HG02571 (cell line): ENCODE measurements at regions not wholly inside any gene's neighbourhood (a gene's known extent, or its start where the extent isn't known, plus 50 kb on each side); places are given as distances from the start of the nearest gene placed in this dataset.

Source experiments
- ATAC-seq: cut with Tn5 transposase; IDR thresholded peaks from one replicate; pipeline ENCODE4 v1.9.1; 2021; ENCODE audit warnings: mild to moderate bottlenecking, moderate library complexity; ENCODE audit not compliant: unreplicated experiment

DNA sequence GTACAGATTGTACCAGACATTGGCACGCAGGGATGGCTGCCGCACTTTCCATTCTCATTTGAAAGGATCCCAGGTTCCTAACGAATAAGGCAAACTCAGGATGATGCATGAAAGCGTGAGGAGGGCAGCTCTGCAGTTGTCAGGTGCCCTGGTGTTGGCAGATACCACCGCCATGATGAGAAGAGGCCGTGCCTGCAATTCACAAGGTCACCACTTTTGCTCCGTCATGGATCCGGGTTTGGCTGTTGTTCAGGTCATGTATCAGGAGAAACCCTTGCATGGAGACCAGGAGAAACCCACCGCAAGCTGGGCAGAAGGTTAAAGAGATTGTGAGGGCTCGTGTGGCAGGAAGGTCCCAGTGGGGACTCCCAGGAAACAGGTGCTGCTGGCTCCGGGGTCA is 233.2 kb downstream of the KLF6 start:
- ATAC-seq = no peak

- ATAC-seq = no peak
Measured at GRCh38 chr10:3549118-3549517, 235.9 kb downstream of the KLF6 start.

- no peak for ATAC-seq
Measured at GRCh38 chr10:3548702-3549101, 236.3 kb downstream of the KLF6 start.

DNA sequence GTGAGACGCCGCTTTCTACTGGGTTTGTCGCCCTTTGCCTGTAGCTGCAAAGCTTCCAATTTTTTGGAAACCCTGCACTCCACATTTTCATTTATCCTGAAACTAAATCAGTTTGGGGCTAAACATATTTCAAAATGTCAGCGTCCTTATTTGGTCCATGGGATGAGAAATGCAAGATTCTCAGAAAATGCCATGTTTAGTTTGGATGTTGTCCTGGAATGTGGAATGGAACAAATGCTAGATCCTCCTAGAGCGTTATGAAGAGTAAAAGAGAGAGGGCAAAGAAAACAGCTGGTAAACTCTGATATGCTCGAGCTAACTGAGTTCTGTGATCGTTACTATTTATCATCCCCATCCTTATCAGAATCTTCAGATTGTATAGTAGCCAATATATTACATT is 236.9 kb downstream of the KLF6 start:
- no peak for ATAC-seq

DNA sequence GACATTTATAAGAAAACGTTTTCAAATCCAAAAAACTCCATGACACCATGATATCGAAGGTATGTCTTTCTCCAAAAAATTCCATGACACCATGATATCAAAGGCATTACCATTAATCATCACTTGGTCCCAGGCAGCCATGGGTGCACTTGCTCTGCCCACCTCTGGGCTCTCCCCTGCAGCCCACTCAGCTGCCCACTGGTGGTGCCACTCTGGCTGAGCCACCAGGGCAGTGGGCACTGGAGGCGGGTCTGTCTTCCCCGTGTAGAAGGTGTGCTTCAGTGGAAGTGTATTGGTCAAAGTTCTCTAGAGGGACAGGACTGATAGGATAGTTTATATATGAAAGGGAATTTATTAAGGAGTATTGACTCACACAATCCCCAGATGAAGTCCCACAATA is 240.4 kb downstream of the KLF6 start:
- no peak for ATAC-seq

DNA sequence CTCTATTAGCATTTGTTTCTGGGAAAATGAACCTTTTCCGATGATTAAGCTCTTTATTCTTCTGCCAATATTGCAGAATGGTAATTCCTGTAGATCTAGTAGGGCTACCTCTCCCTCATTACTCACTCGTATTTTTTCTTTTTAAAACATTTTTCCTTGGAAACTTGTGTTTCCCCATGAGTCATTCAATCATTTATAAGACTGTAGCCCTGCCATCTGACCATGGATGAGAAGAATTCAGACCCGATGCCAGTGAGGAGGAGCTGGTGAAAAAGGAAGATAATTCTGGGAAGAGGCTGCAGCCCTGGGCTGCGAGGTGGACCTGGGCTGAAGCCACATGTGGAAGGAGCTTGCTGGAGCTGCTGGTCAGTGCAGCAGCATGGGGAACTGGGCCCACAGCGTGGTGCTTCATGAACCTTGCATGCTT is 242.8 kb downstream of the KLF6 start:
- ATAC-seq = no peak

DNA sequence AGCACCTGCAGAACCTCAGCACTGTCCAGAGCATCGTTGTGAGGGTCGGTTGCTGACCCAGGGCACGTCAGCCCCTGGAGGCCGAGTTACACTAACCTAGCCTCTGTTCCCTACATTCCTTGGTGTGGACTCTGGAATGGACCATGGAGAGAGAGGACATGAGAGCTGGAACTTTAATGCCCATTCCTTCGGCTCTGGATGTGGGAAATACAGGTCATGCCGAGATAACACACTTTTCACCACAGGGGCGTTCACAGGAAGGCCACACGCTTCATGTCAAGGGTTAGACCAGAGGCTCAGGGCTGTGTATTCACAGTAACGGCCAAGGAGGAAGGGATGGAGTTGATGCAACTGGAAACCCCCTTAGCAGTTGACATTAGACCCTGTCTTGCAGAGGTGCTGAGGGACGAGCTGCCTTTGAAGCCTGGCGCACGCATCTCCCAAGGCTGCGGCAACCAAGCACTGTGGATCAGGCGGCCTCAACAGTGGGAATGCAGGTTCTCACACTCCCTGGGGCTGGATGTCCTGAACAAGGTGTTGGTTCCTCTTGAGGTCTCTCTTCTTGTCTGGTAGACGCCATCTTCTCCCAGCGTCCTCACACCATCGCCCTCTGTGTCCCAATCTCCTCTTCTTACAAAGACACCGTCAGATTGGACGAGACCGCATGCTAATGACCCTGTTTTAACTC is 245.2 kb downstream of the KLF6 start:
- ATAC-seq = no peak

- no peak for ATAC-seq
Measured at GRCh38 chr10:3538656-3539531, 246.1 kb downstream of the KLF6 start.

DNA sequence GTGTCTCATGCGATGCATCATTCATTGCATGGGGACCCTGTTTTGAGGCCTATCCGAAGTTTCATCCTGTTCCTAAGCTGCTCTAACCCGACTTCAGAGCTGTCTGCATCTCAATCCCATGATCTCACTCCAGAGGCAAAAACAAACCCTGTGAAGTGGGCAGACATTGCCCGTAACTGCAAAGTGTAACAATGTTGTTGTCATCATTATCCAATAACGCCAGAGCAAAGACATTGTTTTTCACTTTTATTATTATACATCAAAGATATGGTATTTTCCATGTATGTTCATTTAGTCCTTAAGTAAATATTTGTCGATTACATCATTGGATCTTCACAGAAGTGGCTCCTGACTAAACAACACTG is 246.7 kb downstream of the KLF6 start:
- no peak for ATAC-seq

DNA sequence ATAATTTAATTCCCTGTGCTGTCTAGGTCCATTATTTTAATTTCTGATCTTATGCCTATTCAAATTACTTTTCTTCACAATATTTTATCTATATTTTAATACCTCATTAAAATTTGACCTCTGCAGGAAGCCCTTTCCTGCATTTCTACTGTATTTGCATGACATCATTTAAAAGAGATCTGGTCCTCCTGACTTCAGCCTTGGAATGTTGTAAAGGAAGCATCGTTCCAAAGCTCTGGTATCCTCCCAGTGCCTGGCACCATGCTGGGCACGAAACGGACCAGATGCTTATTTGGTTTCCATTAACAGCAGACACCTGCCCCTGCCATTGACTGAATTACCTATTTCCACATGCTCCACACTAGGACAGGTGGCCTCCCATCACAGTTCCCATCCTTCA is 247.5 kb downstream of the KLF6 start:
- ATAC-seq = no peak

- no peak for ATAC-seq
Measured at GRCh38 chr10:3535001-3535400, 250.0 kb downstream of the KLF6 start.

DNA sequence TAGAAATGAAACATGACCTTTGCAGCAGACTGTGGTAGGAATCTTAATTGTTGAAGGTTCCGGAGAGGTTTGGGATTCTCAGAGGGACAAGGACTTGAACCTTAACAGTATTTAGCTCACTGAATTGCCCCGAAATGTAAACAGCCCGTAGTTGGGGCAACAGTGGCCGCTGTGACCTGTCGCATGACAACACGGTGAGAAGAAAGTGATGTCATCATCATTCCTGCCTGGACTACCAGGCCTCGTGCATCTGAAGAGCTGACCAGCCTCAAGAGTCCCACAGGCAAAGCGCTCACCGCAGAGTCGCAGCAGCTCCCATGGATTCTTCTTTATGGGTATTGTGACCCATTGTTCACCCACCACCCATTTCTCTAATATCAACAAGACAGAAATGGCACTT is 250.6 kb downstream of the KLF6 start:
- ATAC-seq = no peak

DNA sequence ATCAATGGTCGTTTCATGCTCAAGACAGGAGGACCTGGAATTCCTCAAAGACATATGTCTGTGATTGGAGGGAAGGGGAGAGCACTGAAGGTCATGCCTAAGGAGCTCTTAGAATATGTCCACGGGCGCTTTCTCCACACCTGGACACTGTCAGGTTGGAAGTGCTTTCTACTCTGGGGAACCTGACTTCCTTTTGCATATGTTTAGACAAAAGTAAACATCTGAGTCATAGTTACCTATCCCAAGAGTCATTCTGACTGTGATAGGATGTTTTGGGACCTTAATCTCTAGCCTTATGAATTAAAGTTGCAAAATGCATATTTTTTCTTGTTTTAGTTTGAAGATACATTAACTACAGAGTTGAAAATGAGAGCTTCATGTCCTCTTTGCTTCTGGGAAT is 251.7 kb downstream of the KLF6 start:
- ATAC-seq = no peak

GRCh38 chr10:3532644-3533043 is 252.4 kb downstream of the KLF6 start:
- no peak for ATAC-seq

- ATAC-seq = no peak
Measured at GRCh38 chr10:3531670-3532069, 253.3 kb downstream of the KLF6 start.

DNA sequence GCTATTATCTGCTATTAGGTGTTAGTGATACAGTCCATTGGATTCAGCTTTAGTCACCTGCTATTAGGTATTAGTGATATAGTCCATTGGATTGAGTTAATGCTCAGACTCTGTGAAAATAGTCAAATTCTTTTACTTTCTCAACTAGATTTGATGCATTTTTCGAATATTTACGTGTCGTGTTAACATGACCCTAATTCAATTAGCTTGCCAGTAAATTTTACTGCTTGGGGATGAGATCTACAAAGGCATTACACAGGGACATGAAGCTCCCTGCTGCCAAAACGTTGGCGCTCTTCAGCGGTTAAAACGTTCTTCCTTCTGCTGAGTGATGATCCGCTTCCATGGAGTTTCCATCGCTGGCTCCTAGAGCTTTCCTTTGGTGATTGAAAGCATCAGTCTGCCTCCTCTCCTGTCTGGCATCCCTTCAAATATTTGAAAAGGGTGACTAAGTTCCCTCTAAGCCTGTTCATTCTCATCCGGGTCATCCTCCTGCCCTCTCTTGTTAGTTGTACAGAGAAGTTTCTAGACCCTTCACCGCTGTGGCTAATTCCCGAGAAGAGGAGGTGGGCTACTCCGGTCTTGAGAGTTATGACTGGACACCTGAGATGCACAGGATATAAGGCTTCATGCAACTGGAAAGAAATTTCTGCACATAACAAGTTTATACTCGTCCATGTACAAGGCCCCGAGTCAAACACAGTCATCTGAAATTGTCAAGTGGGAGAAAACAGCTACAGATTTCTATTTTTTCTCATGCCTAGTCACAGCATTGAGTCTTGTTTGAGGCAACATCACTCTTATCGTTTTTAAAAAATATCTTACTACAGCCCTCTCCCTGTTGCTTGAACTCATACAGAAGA is 254.0 kb downstream of the KLF6 start:
- no peak for ATAC-seq

DNA sequence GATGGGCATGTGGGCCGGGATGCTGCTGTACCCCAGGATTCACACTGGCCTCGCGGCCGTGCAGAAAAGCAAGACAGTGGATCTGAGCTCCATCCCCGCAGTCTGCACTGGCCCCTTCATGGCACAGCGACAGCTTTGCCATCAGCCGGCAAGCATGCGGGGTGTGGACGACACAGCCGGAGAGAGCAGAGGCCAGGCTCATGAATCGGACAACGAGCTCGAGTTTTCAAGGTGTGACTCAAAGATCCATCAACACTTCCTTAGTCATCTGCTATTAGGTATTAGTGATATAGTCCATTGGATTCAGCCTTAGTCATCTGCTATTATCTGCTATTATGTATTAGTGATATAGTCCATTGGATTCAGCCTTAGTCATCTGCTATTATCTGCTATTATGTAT is 254.7 kb downstream of the KLF6 start:
- ATAC-seq = no peak

DNA sequence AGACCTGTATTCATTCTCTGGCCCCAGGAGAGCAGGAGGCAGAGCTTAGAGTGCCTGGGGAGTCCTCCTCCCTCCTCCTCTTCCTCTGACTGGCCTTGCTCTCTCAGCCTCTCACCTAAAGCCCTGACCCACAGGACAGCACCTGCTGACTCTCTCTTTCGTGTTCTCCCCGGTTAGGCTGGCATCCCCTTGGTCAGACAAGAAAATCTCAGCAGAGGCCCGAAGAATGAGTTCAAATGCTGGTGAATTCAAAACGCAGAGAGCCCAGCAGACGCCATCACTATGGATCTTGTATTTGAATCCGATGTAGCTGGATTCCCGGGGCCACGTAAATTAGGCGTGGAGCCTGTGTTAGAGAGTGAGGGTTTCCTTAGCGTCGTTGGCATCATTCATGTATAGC is 255.3 kb downstream of the KLF6 start:
- ATAC-seq = no peak

- ATAC-seq = no peak
Measured at GRCh38 chr10:3528823-3529403, 256.1 kb downstream of the KLF6 start.

DNA sequence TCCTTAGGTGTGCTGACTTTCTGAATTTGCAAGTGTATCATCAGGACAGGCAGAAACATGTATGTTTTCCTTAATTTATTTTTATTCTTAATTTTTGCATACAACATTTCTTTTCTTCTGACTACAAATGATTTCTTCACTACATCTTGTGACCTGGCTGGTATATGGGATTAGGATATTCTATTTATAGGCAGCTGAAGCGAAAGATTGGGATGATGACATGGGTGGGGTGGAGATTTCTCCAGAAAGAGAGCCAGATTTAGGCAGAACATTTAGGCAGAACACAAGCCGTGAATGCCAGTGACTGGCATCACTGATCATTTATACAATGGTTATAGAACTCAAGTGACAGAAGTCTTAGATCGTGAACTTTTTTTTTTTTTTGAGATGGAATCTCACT is 256.7 kb downstream of the KLF6 start:
- no peak for ATAC-seq

DNA sequence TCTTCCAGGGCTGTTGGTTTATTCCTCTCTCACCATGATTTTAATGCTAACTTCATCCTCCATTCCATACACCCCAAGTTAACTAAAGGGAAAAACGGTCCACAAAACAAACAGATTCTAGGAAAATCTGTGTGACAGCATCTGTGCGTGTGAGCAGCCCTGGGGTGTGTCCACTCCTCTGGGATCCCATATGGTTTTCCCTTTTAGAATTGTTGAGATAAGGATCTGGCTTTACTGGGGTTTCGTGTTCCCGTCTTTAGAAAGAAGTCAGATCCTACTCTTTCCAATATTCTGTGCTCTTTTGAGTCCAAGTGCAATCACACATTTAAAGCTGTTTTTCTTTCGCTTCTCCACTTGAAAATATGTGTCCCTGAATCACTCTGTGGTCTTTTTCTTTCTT is 257.1 kb downstream of the KLF6 start:
- no peak for ATAC-seq
